ENCODE measurements at regions not wholly inside any gene's neighbourhood (a gene's known extent, or its start where the extent isn't known, plus 50 kb on each side); places are given as distances from the start of the nearest gene placed in this dataset.

- TF ChIP-seq CEBPB (IDR thresholded peaks at IDR 0.05) (no peak), ZBTB7A (IDR thresholded peaks at IDR 0.05; ENCODE audit: low read depth) (no peak), TEAD4 (IDR thresholded peaks at IDR 0.05) (no peak), CREB1 (IDR thresholded peaks at IDR 0.05; ENCODE audit: low read depth) (no peak), REST (IDR thresholded peaks at IDR 0.05; ENCODE audit: low read depth) (no peak), YY1 (IDR thresholded peaks at IDR 0.05; ENCODE audit: low read depth) (no peak), TAF1 (IDR thresholded peaks at IDR 0.05; ENCODE audit: low read depth) (no peak), NFIC (IDR thresholded peaks at IDR 0.05) (no peak)
Measured at GRCh38 chr16:9469512-9469911, 378.1 kb downstream of the HAPSTR1 start.

All from Ishikawa (cell line).